H1 (cell line): ENCODE measurements at regions not wholly inside any gene's neighbourhood (a gene's known extent, or its start where the extent isn't known, plus 50 kb on each side); places are given as distances from the start of the nearest gene placed in this dataset.

Source experiments
- BCL11A ChIP-seq, 2 experiments: IDR thresholded peaks; one replicate each; pipeline ENCODE4 v1.6.1; 2011; ENCODE audit warnings: low read depth in 2 of 2, low read length in 2 of 2, mild to moderate bottlenecking in 2 of 2
- SIRT6 ChIP-seq: IDR thresholded peaks from one replicate; pipeline ENCODE4 v1.7.1; 2012; ENCODE audit warnings: low read length, inconsistent platforms
- SP2 ChIP-seq: IDR thresholded peaks from 2 replicates; pipeline ENCODE4 v1.6.1; 2012; ENCODE audit warnings: mild to moderate bottlenecking, low read length, inconsistent platforms
- SRF ChIP-seq: IDR thresholded peaks from 2 replicates; pipeline ENCODE4 v1.6.1; 2011; ENCODE audit warnings: mild to moderate bottlenecking, low read depth, low read length, moderate library complexity
- TAF1 ChIP-seq: IDR thresholded peaks from 2 replicates; pipeline ENCODE4 v1.6.1; 2011; ENCODE audit warnings: mild to moderate bottlenecking, low read depth, low read length
- TBP ChIP-seq: IDR thresholded peaks from 2 replicates; pipeline ENCODE4 v1.6.1; 2011; ENCODE audit warnings: low read depth, low read length, improper control_type of control experiment
- TF ChIP-seq, protein P1 (sequence below): IDR thresholded peaks from 2 replicates; pipeline ENCODE4 v1.6.1; 2012; ENCODE audit warnings: low read length, inconsistent platforms

DNA sequence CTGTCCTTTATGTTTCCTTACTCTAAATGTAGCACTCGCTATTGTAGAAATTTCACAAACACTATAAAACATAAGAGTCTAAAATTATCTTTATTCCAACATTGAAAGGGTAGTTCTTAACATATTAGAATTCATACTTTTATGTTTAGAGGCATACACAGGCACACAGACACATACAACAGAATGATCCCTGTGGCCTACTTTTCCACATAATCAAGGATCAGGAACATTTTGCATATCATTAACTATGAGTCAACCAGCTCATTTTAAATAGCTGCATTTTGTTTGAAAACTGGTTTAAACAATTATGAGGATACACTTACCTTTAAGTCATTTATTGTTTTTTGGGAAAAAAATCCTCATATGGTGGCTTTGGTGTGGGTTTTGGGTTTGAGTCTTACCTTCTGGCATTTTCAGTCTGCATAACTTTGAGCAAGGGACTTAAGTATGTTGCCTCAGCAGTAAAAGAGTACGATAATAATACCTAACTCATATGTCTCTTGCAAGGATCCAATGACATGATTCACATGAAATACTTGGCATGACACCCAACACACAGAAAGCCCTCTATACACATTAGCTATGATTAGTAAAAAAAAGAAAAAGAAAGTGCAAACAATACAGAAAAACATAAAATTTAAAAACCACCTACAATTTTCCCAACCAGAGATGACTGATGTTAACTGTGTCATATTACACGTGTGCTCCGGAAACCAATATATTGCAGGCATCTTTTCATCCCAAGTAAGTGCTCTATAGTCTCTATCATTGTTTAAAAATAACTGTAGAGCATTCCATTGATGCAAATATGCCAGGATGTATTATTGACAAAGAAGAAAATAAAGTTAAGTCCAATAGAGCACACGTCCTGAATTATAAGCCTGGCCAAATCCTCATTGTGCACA lies 213.1 kb upstream of the ADAMTS9 start (continued):
- TF ChIP-seq, protein P1, sequence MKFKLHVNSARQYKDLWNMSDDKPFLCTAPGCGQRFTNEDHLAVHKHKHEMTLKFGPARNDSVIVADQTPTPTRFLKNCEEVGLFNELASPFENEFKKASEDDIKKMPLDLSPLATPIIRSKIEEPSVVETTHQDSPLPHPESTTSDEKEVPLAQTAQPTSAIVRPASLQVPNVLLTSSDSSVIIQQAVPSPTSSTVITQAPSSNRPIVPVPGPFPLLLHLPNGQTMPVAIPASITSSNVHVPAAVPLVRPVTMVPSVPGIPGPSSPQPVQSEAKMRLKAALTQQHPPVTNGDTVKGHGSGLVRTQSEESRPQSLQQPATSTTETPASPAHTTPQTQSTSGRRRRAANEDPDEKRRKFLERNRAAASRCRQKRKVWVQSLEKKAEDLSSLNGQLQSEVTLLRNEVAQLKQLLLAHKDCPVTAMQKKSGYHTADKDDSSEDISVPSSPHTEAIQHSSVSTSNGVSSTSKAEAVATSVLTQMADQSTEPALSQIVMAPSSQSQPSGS, result no peak
- TF ChIP-seq SRF, result no peak
- no peak for TF ChIP-seq TAF1
- no peak for TF ChIP-seq BCL11A (IDR thresholded peaks at IDR 0.05; ENCODE audit: low read depth in 2 of 2, low read length in 2 of 2)
- TF ChIP-seq SP2, result no peak
- TF ChIP-seq TBP, result no peak
- TF ChIP-seq SIRT6, result no peak
